Cardiac septum (tissue), 1 donor: ENCODE measurements at regions not wholly inside any gene's neighbourhood (a gene's known extent, or its start where the extent isn't known, plus 50 kb on each side); places are given as distances from the start of the nearest gene placed in this dataset.
"Not testable (repeated sequence)": the region's sequence is repeated elsewhere in the genome, so short reads cannot be mapped to it uniquely, and the experiment has no call there.

Experiments used
- DNase-seq: peaks from one replicate; pipeline ENCODE4 v3.0.0-alpha.2; 2020; ENCODE audit warnings: low spot score
- intact Hi-C: fragments of 100-400 bp; cut with DNase I; formaldehyde crosslinking; loops from one replicate; pipeline ENCODE4 v1.14.0; 2022
- donor health status: DM: no; HTN: no; CAD: no.

GRCh38 chr7:106535234-106535932, 125.6 kb downstream of the CCDC71L start:
- intact Hi-C loops = no loop called here
- no peak for DNase-seq

GRCh38 chr7:106534271-106534846, 126.6 kb downstream of the CCDC71L start:
- intact Hi-C loops = no loop called here
- DNase-seq = no peak

GRCh38 chr7:106530183-106530582, 130.8 kb downstream of the CCDC71L start:
- DNase-seq, intact Hi-C loops: not testable (repeated sequence)

- intact Hi-C loops, DNase-seq: not testable (repeated sequence)
Observed at GRCh38 chr7:106526617-106527016, 134.3 kb downstream of the CCDC71L start.

DNA sequence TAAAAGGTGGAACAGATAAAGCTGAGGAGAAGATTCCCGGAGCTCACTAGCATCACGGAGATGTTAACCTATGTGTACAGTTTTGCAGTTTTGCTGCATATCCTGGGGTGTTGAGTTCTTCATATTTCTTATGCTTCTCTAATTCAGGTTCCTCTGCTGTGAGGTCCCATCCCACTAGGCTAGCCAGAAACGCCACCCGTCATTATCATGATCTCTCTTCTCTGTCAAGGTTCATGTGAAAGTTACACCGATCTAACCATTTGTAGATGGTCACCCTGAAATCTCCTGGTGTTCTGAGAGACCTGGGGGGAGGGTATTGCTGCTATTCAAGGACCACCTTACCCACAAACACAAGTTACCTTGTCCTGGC, 136.3 kb downstream of the CCDC71L start:
- intact Hi-C loops = no loop called here

GRCh38 chr7:106523482-106523881, 137.5 kb downstream of the CCDC71L start:
- intact Hi-C loops = no loop called here
- DNase-seq = no peak

More for the DNA sequence above, 136.3 kb downstream of the CCDC71L start:
- DNase-seq = no peak

GRCh38 chr7:106522696-106523095, 138.3 kb downstream of the CCDC71L start:
- intact Hi-C loops = no loop called here
- no peak for DNase-seq

DNA sequence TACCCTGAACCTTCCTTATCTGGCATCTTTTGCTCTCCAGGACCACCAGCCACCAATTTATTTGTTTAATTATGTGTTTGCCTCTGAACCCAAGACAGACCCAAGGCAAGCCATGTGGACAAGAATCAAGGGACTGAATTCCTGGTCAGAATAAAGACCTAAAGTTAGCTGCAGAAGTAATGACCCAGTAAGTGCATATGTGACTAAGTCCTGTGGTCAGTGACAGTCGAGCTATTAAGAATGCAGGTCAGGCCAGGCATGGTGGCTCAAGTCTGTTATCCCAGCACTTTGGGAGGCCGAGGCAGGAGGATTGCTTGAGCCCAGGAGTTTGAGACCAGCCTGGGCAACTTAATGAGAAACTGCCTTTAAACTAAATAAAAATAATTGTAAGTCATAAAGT, 139.4 kb downstream of the CCDC71L start:
- intact Hi-C loops = no loop called here
- no peak for DNase-seq

DNA sequence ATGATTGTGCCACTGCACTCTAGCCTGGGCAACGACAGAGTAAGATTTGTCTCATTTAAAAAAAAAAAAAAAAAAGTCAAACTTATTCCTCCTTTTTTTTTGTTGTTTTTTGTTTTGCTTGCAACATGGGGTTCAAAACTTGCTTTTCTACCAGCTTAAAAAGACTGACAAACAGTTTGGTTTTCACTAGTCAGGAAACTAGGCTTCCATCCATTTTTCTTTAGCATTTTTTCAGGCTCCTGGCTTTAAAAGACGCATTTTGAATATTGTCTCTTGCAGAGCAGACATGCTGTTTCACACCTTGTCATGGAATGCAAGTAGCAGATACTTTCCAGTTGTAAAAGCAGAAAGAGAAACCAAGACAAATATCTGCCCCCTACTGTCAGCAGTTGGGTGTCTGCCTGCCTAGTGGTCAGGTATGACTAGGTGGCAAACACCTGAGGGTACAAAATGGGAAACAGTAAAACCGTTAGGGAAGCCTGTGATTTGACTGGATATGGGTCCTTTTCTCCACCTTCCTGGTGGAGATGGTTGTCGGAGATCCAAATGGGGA, 139.9 kb downstream of the CCDC71L start:
- no peak for DNase-seq
- intact Hi-C loops = no loop called here

GRCh38 chr7:106518967-106519366, 142.0 kb downstream of the CCDC71L start:
- DNase-seq = no peak
- intact Hi-C loops = no loop called here

DNA sequence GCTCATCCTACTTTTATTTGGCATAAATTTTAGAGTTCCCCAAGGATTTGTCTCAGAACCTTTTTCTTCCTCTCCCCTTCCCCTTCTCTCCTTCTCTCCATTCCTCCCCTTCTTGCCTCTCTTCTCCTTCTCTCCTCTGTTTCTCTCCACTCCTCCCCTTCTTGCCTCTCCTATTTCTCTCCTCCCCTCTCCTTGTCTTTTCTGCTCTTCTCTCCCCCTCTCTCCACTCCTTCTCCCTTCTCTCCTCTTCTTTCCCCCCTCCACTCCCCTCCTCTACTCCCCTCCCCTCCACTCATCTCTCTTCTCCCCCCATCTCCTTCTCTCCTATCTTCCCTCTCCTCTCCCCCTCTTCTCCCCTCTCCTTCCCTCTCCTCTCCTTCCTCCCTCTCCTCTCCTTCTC, 142.7 kb downstream of the CCDC71L start:
- DNase-seq = no peak
- intact Hi-C loops = no loop called here

DNA sequence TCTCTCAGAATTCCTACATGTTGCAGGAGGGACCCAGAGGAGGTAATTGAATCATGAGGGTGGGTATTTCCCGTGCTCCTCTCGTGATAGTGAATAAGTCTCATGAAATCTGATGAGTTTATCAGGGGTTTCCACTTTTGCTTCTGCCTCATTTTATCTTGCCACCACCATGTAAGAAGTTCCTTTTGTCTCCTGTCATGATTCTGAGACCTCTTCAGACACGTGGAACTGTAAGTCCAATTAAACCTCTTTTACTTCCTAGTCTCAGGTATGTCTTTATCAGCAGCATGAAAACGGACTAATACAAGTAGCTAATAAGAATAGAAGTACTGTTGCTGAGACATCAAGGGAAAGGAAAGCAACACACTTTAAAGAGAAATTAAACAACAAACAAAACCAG, 143.4 kb downstream of the CCDC71L start:
- intact Hi-C loops = no loop called here
- no peak for DNase-seq

- no peak for DNase-seq
- intact Hi-C loops = no loop called here
Observed at GRCh38 chr7:106515321-106515720, 145.6 kb downstream of the CCDC71L start.

DNA sequence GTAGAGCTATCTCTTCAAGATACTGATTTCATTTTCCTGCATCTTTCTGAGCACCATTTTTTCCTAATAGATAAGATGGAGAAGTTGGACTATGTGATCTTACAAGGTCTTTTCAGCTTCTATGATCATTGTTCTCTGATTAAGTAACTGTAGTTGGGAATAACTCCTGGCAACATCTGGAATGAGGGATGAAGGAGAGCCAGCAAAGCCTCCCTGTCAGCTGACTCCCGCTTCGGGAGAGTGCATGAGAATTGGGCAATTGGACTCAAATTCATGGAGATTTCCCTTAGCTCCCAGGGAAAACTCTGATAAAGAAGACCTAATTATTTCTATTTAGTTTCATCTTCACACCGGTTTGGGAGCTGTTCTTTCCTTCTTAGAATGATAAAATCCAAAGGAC, 146.1 kb downstream of the CCDC71L start:
- intact Hi-C loops = no loop called here
- no peak for DNase-seq

- DNase-seq = no peak
- intact Hi-C loops = no loop called here
Observed at GRCh38 chr7:106512217-106512616, 148.7 kb downstream of the CCDC71L start.

DNA sequence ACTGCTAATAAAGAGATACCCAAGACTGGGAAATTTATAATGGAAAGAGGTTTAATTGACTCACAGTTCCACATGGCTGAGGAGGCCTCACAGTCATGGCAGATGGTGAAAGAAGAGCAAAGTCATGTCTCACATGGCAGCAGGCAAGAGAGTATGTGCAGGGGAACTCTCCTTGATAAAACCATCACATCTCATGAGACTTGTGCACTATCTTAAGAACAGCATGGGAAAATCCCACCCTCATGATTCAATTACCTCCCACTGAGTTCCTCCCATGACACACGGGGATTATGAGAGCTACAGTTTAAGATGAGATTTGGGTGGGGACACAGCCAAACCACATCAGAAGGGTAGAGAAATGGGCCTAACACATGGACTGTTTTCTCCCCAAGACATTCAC, 156.3 kb downstream of the CCDC71L start:
- DNase-seq = no peak
- intact Hi-C loops = no loop called here

GRCh38 chr7:106504207-106504606, 156.8 kb downstream of the CCDC71L start:
- intact Hi-C loops = no loop called here
- DNase-seq = no peak

- intact Hi-C loops = no loop called here
- no peak for DNase-seq
Observed at GRCh38 chr7:106503626-106504025, 157.3 kb downstream of the CCDC71L start.

DNA sequence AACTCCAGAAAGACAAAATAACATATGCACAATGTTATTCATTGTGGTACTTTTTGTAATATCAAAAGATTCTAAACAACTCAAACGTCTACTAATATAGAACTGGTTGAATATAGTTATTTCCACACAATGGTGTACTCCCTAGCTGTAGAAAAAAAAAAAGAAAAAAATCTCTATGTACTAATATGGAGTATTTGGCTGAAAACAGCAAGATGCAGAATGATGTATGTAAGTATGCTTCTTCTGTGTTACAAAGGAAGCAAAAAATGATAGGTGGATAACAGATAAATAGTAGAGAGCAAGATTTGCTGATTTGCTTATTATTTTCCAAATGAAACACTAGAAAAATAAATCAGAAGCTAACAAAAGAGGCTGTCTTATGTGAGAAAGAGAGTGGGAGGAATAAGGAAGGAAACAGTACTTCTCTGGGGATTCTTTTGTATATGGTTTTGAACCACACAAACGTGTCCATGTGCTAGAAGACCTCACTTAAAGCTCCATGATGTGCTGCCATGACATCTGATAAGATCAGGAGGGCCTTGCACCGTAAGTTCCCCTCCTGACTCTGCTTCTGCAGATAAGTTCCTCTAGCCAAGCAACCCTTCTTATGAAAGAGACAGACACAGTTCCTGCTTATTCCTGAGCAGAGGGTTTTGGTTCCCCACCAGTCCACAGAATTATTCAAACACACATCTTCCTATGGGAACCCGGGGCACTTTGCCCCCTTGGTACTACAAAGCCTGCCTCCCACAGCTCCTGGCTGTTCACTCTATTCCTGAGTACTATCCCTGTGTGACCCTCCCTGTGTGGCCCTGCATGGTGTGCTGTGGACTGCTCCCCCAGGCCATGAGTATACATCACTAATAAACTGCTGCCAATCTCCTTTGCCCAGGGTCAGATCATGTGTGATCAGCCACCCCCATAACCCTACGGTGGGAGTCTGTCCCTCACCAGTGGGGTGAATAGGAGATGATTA, 159.1 kb downstream of the CCDC71L start:
- intact Hi-C loops = no loop called here
- no peak for DNase-seq

DNA sequence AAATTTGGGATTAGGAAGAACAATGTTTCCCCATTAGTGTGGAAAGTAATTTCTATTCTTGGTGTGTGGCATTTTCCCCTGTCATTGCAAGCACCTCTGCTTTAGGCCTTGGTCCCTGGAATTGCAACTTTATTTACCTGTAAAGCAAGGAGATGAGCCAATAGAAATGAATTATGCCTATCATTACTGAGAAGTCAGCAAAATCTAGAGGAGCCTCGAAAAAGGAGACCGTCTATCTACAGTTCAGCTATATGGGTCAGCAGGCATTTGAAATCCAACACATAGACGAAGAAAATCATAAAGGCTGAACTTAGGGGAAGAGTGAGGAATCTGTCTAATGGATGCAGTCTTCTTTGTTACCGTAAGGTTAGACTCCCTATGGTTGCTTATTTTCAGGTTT, 161.1 kb downstream of the CCDC71L start:
- no peak for DNase-seq
- intact Hi-C loops = no loop called here
